Brain pericyte (primary cell): ENCODE measurements at regions not wholly inside any gene's neighbourhood (a gene's known extent, or its start where the extent isn't known, plus 50 kb on each side); places are given as distances from the start of the nearest gene placed in this dataset.

Source experiments
- DNase-seq: peaks from one replicate; pipeline ENCODE4 v3.0.0-alpha.2; 2012; ENCODE audit warnings: low read depth, low spot score

DNA sequence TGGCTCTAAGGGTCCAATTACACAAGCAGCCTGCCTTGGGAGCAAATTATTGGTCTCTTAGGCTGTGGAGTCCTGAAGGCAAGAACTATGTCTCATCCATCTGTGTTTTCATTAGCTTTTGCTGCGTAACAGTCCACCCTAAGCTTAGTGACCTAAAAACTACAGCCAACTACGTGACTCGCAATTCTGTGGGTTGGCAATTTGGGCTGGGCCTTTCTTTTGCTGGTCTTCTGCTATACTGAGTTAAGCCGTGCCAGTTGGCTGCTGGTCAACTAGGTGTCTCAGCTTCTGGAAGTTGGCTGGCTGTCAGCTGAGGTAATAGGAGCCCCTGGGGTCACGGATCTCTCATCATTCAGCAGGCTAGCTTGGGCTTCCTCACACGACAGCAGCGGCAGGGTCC lies 205.6 kb upstream of the S100G start:
- DNase-seq: no peak

DNA sequence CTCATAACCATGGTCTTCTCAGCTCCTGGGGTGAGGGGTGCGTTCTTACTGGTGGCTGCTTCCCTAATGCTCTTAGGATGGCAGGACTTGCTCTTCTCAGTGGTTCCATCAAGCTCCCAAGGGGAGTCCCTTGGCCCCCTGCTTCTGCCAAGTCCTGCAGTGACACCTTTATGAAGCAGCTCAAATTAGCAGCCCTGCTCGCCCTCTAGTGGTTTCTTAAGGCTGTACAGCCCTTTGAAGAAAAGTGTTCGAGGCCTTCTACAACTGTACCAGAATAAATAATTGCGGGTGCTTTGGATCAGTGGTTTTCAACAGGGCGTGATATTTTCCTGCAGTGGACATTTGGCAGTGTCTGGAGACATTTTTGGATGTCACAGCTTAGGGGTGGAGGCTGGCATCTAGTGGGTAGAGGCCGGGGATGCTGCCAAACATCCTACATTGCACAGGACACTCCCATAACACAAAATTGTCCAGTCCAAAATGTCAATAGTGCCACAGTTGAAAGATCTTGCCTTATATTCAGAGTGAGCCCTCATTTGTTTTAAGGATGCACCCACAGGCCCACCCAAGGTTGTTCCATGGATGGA lies 204.7 kb upstream of the S100G start:
- no peak for DNase-seq

DNA sequence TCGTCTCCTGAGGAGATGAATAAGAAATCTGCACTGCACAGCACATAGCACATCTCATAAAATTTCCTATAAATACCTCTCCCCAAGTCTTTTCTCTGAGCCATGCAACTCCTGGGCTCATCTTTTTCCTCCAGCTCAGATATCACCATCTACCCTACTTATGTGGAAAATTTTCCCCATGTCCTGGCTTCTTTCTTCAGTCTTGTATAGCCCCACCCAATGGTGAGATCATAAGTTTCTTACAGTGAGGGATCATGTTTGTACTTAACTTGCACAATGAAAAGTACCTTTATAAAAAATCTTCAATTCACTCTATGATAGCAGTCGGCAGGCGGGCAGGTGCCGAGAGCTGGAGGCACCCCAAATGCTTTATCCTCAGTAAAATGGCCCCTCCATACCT lies 198.6 kb upstream of the S100G start:
- no peak for DNase-seq

- DNase-seq: no peak
Observed at GRCh38 chrX:16454926-16455325, 195.0 kb upstream of the S100G start.

GRCh38 chrX:16457239-16457638 lies 192.7 kb upstream of the S100G start:
- DNase-seq: no peak

DNA sequence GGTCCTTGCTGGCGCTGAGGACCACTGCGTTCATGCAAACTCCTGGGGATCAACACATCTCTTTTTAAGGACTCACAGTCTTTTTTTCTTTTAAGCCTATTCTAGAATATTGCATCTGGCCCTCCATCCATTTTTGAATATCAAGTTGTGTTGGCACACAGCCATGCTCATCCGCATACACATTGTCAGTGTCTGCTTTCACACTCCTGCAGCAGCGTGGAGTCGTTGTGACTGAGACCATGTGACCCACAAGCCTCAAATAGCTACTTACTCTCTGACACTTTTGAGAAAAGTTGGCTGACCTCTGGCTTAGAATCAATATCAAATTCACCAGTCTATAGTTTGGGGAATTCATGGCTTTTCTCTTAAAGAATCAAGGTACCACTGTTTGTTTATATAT lies 191.8 kb upstream of the S100G start:
- no peak for DNase-seq

DNA sequence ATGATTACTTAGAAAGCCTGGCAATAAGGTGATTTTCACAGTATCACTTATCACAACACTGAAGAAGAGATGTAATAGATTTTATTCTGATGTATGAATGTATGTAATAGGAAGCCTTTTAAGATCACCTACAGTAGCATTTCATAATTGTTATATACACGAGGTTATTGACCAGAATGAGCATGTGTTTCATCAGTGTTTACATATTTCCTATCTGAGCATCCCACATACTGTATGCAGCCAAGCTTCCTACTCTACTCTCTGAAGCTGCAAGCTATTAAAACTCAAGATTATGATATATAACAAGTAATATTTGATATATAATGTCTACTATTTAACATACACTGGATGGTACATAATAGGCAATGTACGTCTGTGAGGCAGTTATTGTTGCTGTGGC lies 190.9 kb upstream of the S100G start:
- no peak for DNase-seq

DNA sequence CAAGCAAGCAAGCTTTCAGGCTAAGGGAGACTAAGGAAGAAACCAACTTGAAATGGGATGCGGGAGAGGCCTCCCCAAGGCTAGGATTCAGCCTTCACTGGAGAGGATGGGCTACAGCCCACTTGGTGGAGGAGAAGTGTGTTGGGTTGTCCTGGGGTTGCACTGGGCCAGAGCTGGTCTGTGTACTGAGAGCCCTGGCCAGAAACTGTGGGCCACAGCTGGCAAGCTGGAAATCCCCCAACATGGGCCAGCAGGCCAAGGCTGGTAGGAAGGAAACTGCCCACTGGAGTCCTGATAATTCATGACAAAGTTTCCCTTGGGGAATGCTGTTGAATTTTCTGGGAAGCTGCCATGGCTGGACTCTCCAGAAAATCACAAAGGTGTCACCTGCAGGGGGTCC lies 188.0 kb upstream of the S100G start:
- no peak for DNase-seq

DNA sequence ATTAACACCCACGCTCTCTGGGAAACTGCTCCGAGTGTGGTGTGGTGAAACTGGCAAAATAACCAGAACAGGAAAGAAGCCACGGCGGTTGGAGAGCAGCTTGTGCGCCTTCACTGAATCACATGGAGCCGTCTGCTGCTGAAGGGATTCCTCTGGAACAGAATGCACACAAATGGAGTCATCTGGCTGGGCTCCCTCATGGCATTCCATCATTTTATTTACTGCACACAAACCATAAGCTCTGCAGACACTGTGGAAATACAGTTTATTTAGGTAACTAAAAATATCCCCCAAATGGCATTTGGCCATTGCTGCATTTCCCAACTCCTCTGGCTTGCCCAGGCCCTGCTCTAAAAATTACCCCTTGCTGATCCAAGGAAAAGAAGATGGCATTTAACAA lies 187.0 kb upstream of the S100G start:
- no peak for DNase-seq

- DNase-seq: no peak
Observed at GRCh38 chrX:16464369-16464768, 185.6 kb upstream of the S100G start.

DNA sequence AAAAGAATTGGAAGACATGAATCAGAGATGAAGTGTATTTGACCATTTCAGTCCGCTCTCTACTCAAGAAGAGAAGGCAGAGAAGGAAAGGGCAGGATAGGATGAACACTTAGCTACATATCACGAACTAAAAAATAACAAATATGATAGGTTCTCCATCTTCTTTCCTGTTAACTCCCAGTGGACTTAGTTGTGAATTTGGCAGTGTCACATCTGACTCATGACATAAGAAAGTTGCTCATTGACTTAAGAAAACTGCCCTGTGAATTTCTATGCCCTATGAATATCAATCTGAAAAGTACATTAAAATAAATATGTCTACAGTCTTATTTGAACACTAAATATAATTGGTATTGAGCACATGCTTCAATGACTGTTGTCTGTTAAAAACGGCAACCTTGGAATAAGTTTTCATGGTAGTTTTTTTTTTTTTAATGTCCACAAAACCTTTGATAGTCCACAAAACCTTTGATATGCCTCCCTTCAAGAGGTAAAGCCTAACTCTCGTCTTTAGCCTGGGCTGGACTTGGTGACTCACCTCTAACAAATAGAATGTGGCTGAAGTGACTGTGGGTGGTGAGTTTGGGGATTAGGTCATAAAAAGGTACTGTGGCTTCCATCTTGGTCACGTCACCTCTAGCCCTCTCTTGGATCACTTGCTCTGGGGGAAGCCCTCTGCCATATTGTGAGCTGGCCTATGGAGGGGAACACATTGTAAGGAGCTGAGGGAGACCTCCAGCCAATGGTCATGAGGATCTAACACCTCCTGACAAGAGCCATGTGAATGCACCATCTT lies 184.7 kb upstream of the S100G start:
- DNase-seq: no peak

GRCh38 chrX:16466640-16467432 lies 183.1 kb upstream of the S100G start:
- no peak for DNase-seq

DNA sequence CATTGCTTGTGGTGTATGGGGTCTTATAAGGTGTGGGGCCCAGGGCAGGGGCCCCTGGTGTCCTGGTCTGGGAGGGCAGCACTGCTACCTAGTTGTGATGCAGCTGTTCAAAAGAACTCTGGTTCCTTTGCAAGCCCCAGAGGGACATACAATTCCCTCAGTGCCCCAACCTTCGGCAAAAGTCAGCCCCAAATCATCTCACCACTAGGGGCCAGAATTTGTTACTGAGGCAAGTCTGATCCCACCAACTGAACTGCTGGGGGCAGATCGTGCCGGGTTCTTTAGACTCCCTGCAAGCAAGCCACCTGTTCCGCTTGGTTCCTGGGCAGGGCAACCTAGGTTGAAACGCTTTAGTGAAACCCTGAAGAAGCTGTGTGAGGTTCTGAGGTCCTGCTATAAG lies 180.1 kb upstream of the S100G start:
- no peak for DNase-seq

DNA sequence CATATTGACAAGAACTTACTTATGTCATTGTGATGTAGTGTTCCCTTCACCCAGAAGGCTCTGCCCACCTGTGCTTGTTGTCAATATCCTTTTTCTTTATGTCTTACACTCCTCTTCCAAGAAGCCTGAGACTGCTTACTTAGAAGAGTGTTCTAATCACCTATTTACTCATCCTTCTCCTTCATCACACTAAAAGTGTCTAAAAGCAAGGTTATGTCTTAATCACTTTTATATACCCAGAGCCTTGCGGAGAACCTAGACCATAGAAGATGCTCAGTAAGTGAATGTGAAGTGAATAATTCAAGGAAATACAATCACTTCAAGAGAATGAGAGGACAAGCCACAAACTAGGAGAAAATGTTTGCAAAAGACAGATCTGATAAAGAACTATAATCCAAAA lies 177.6 kb upstream of the S100G start:
- DNase-seq: no peak

GRCh38 chrX:16474511-16474910 lies 175.4 kb upstream of the S100G start:
- no peak for DNase-seq

GRCh38 chrX:16476009-16476408 lies 173.9 kb upstream of the S100G start:
- DNase-seq: no peak

DNA sequence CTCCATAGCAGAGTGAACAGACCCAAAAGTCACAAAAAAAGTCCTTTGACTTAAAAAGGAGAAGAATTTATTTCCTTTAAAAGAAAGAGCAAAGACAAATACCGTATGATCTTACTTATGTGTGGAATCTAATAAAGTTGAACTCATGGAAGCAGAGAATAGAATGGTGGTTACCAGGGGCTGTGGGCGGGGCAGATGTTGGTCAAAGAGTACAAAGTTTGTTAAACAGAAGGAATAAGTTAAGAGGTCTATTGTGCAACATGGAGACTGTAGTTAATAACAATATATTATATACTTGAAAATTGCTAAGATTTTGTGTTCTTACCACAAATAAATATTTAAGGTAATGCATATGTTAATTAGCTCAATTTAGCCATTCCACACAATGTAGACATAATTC lies 173.3 kb upstream of the S100G start:
- DNase-seq: no peak

DNA sequence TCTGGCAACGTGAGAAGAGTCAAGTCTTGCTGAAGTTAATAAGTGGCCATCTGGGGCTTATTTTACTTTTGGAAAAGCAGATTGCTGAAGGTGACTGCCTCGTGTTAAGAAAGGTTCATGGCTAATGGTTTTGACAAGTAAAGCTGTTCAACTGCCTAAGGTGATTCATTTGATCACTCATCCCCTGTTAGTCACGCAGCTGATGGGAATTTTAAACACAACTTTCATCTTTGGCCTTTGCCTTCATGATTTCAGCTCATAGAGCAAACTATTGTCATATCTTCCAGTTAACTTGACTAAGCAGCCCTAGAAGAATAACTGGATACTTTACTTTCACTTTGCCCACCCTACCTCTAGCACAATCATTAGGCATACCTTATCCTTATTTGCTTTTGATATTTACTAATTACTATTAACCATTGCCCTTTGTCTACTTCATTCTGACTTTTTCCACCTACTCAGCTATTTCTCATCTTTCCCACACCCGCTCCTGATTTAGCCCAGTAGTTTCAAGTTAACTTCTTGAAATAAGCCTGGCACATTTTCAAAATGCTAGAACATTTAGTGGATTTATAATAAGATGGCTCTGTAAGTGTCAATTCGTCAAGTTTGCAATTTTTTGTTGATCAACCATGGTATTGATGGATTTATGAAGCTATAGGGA lies 170.6 kb upstream of the S100G start:
- no peak for DNase-seq

DNA sequence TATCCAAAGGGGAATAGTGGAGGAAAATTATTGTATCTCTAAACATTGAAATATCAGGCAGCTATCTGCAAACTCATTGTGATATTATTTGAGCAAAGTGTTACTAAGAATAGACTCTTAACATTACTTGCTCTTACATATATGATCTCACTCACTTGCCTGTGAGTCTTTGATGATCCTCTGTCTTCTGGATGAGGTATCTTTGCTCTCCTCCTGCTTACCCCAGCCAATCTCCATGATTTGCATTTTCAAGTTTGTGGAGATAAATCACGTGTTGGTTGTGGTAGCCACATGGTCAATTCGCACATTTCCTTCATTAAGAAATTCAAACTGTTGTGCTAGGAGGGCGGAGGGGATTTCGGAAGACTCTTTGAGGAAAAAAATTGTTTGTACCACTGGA lies 169.9 kb upstream of the S100G start:
- DNase-seq: no peak

DNA sequence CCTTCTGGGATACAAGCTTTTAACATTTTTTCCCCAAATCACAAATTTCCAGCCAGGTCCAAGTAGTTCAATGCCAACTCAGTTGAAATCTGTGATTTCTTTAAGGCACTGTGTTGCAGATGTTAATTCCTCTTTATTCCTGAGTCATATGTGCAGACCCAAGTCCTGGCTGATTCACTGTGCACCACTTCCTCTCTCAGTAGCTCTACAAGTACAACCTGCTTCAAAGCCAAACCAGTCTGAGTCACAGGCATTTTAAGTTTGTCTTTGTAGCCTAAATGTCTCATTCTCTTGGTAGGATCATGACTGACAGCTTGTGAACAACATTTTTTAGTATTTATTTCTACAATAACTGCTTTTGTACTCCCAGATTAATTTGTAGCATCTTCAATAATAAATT lies 165.6 kb upstream of the S100G start:
- DNase-seq: no peak

- no peak for DNase-seq
Observed at GRCh38 chrX:16487620-16488385, 162.2 kb upstream of the S100G start.

DNA sequence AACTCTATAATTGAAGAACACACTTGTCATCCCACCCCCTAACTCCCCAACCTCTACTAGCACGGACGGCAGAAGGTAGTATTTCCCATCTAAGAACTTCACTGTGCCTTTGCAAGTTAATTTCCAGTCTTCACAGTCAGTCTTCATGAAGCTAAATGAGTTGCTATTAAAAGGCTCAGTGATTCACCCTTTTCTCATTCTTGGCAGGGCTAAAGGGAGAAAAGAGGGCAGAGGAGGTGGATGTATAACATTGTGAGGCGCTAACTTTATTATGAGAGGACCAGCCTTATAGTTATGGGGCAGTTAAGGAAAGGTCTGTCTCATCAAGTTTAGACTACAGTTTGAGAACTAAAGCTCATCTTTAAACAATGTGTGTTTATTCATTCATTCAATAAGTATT lies 161.0 kb upstream of the S100G start:
- no peak for DNase-seq
